OCI-LY3 (cell line): ENCODE measurements at regions not wholly inside any gene's neighbourhood (a gene's known extent, or its start where the extent isn't known, plus 50 kb on each side); places are given as distances from the start of the nearest gene placed in this dataset.
"Not testable (repeated sequence)": the region's sequence is repeated elsewhere in the genome, so short reads cannot be mapped to it uniquely, and the experiment has no call there.

Experiments
- H2AFZ ChIP-seq: fragments of 200-600, 300-600 bp; shearing (Covaris generic); 2 replicates; pipeline ENCODE4 v1.6.0; 2014; ENCODE audit warnings: antibody characterized with exemption, low read depth, low read length
- H3K27ac ChIP-seq: fragments of 200-600, 300-600 bp; sonication (generic); 2 replicates; pipeline ENCODE4 v1.5.1; 2014; ENCODE audit warnings: mild to moderate bottlenecking, low read length, moderate library complexity, mixed read lengths
- H3K27me3 ChIP-seq: fragments of 200-600, 300-600 bp; sonication (generic); 2 replicates; pipeline ENCODE4 v1.6.1; 2014; ENCODE audit warnings: low read depth, low read length, mixed read lengths
- H3K36me3 ChIP-seq: fragments of 200-600, 300-600 bp; sonication (generic); replicated peaks from 2 replicates; pipeline ENCODE3; 2014; ENCODE audit warnings: low read depth, low read length, mixed read lengths
- H3K4me1 ChIP-seq: fragments of 300-600, 200-600 bp; sonication (generic); 2 replicates; pipeline ENCODE4 v1.6.1; 2014; ENCODE audit warnings: low read length, mixed read lengths
- H3K4me2 ChIP-seq: fragments of 200-600, 300-600 bp; sonication (generic); 2 replicates; pipeline ENCODE4 v1.6.1; 2014; ENCODE audit warnings: low read length, mixed read lengths
- H3K4me3 ChIP-seq: fragments of 300-600, 200-600 bp; sonication (generic); 2 replicates; pipeline ENCODE4 v1.5.1; 2014; ENCODE audit warnings: antibody characterized with exemption, mild to moderate bottlenecking, low read length, moderate library complexity
- H3K79me2 ChIP-seq: fragments of 300-600, 200-600 bp; shearing (Covaris generic); 2 replicates; pipeline ENCODE4 v1.6.1; 2014; ENCODE audit warnings: mild to moderate bottlenecking, low read length, mixed read lengths
- H3K9ac ChIP-seq: fragments of 300-600, 200-600 bp; shearing (Covaris generic); 2 replicates; pipeline ENCODE4 v1.6.0; 2014; ENCODE audit warnings: mild to moderate bottlenecking, low read length, moderate library complexity
- H3K9me3 ChIP-seq: fragments of 200-600, 300-600 bp; shearing (Covaris generic); 2 replicates; pipeline ENCODE4 v1.6.1; 2014; ENCODE audit warnings: low read length, mixed read lengths; ENCODE audit not compliant: insufficient read depth
- H4K20me1 ChIP-seq: fragments of 200-600, 300-600 bp; sonication (generic); 2 replicates; pipeline ENCODE4 v1.6.1; 2016; ENCODE audit warnings: low read length, mixed read lengths; ENCODE audit not compliant: insufficient read depth
- EZH2phosphoT487 ChIP-seq: fragments of 200-600 bp; shearing (Covaris generic); IDR thresholded peaks from 2 replicates; pipeline ENCODE4 v1.6.1; 2018; ENCODE audit warnings: antibody characterized with exemption, mixed run types, low read depth
- TF ChIP-seq, protein P1 (sequence below): fragments of 200-600, 300-600 bp; sonication (generic); IDR thresholded peaks from 2 replicates; pipeline ENCODE4 v1.5.1; 2014; ENCODE audit warnings: antibody characterized with exemption, low read length, low read depth

GRCh38 chr4:187500796-187501195 is 494.8 kb upstream of the ZFP42 start:
- Histone ChIP-seq H3K4me3 (no peak overlapping the region), H2AFZ (no peak overlapping the region), H3K27ac (no peak overlapping the region), H3K36me3 (no peaks in the 10 kb centered on the region), H3K79me2 (no peaks in the 10 kb centered on the region), H3K9me3 (no peaks in the 10 kb centered on the region), H3K9ac (no peak overlapping the region), H3K27me3 (no peaks in the 10 kb centered on the region), H3K4me2 (no peak overlapping the region), H4K20me1 (no peaks in the 10 kb centered on the region), H3K4me1 (no peaks in the 10 kb centered on the region)
- TF ChIP-seq, protein P1, sequence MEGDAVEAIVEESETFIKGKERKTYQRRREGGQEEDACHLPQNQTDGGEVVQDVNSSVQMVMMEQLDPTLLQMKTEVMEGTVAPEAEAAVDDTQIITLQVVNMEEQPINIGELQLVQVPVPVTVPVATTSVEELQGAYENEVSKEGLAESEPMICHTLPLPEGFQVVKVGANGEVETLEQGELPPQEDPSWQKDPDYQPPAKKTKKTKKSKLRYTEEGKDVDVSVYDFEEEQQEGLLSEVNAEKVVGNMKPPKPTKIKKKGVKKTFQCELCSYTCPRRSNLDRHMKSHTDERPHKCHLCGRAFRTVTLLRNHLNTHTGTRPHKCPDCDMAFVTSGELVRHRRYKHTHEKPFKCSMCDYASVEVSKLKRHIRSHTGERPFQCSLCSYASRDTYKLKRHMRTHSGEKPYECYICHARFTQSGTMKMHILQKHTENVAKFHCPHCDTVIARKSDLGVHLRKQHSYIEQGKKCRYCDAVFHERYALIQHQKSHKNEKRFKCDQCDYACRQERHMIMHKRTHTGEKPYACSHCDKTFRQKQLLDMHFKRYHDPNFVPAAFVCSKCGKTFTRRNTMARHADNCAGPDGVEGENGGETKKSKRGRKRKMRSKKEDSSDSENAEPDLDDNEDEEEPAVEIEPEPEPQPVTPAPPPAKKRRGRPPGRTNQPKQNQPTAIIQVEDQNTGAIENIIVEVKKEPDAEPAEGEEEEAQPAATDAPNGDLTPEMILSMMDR: no peak
- no peak for TF ChIP-seq EZH2phosphoT487

GRCh38 chr4:187501731-187502130 is 493.8 kb upstream of the ZFP42 start:
- Histone ChIP-seq H3K27me3 (no peaks in the 10 kb centered on the region), H3K4me3 (no peak overlapping the region), H4K20me1 (no peaks in the 10 kb centered on the region), H3K36me3 (no peaks in the 10 kb centered on the region), H3K4me2 (no peak overlapping the region), H3K9ac (no peak overlapping the region), H2AFZ (no peak overlapping the region), H3K79me2 (no peaks in the 10 kb centered on the region), H3K9me3 (no peaks in the 10 kb centered on the region), H3K27ac (no peak overlapping the region), H3K4me1 (no peaks in the 10 kb centered on the region)
- TF ChIP-seq, protein P1: no peak
- TF ChIP-seq EZH2phosphoT487: no peak

GRCh38 chr4:187504974-187505797 is 490.4 kb upstream of the ZFP42 start:
- Histone ChIP-seq H3K27ac (no peak overlapping the region), H3K27me3 (no peaks in the 10 kb centered on the region), H3K4me2 (no peak overlapping the region), H3K9ac (no peak overlapping the region), H3K36me3 (no peaks in the 10 kb centered on the region), H3K79me2 (no peaks in the 10 kb centered on the region), H3K4me1 (no peaks in the 10 kb centered on the region), H3K4me3 (no peak overlapping the region), H3K9me3 (no peaks in the 10 kb centered on the region), H2AFZ (no peak overlapping the region), H4K20me1 (no peaks in the 10 kb centered on the region)
- TF ChIP-seq, protein P1: no peak
- no peak for TF ChIP-seq EZH2phosphoT487

- H3K4me2 ChIP-seq, H3K27me3 ChIP-seq, H3K79me2 ChIP-seq: not testable (repeated sequence)
These were observed 489.8 kb upstream of the ZFP42 start for GRCh38 chr4:187505798-187506141.

More at GRCh38 chr4:187505798-187506141, 489.8 kb upstream of the ZFP42 start:
- not testable (repeated sequence) for H3K27ac ChIP-seq, H3K4me3 ChIP-seq, H3K4me1 ChIP-seq, H3K9ac ChIP-seq, H3K9me3 ChIP-seq, H2AFZ ChIP-seq, H4K20me1 ChIP-seq, H3K36me3 ChIP-seq
